NCI-H748 (cell line): ENCODE measurements at regions not wholly inside any gene's neighbourhood (a gene's known extent, or its start where the extent isn't known, plus 50 kb on each side); places are given as distances from the start of the nearest gene placed in this dataset.

Experiments
- DNase-seq: peaks from one replicate; lab custom pipeline; 2025; ENCODE audit not compliant: unreplicated experiment; lab: John Stamatoyannopoulos, UW

DNA sequence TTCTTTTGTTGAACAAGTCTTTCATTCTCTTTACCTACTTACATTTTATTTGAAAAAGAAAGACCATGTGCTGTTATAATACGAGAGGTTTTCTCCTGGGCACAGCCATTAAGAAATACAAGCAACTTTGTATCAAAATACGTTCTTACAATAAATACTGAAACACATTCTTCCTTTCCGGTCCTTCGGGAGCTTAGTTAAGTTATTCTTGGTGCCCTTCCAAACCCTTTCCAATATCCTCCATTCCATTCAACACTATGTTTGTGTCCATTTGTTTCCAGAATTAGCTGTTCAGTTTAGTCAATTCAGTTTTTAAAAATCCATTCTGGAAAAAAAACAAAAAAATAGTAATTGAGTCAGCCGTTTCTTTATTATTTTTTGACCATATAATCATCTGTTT lies 746.8 kb upstream of the SLC10A2 start:
- DNase-seq: no peak

DNA sequence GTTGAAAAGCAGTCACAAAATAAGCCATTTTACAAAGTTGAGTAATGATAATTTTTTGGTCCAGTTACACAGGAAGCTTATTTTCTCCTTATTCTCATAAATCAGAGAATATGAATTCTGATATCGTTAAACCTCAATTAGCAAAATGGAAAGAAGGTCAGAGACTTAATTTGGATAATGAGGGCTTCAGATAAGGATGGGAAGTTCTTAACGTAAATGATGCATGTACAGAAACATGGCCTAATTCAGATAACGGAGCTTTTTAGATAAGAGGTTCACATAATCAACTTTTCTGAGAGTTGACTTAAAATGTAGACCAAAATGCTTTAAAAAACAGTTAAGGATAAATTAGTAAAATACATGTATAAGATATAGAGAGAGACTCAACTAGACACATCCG lies 746.3 kb upstream of the SLC10A2 start:
- DNase-seq: no peak

DNA sequence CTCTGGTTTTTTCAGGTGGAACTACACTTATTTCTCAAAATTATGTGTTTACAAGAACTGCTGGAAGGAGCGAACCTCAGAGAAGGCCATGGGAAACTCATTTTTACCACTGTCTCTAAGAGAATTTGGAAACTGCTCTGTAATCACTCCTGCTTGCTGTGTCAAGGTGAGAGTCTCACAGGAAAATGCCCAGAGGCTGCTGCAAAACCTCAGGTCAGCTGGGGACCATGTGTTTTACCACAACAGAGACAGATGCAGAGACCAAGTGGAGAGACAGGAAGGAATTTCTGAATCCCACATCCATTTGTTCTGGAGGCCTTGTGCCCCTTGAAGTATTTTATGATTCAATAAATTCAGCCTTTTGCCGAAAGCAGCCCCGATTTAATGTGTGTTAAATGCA lies 743.8 kb upstream of the SLC10A2 start:
- DNase-seq: no peak

DNA sequence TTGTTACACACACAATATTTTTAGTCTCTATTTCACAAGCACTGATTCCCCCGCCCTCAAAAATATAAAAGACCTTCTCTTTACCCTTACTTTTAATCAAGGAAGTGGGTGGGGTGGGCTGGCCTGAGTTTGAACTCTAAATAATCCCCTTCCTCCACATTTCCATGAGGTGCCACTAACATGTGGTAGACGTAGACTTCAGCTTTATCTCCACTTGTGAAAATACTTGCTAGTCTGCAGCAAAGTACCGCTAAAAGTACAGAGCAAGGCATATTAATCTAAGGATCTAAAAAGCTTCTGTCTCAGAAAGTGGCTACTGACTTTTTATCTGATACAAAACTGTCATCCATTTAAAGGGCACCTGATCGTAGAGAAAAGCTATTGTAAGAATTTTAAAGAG lies 739.6 kb upstream of the SLC10A2 start:
- DNase-seq: no peak

DNA sequence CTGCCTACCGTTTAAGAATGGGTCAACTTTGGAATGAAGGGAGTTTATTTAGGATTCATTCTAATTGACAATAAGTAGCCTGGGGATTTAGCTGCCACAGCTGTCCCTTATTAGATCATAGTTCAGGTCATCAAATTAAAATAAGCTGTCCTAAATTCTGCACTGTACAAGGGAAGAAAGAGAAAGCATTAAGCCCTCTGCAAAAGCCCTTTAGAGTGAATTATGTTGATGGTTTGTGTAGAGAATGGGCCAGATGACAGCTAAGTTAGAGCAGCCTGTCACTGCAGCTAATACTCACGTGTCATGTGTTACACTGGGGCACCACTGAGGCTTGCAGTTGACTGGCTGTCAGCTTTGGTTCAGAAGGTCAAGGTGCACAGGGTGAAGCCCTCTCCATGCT lies 737.1 kb upstream of the SLC10A2 start:
- no peak for DNase-seq

DNA sequence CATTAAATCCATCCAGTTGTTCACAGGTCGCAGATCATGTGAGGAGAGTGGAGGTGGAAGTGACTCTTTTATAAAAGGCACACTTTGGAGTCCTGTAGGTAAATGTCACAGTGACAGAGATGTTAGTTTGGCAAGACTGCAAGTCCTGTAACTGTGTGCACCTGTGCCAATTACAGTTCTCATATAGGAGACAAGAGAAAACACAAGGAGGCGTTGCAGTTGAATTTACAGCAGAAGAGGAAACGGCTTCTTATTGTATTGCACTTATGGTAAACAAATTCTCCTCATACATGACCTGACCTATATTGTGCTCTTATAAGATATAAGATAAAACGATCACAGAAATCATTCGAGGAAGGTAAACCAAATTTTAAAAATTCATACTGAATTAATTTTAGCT lies 732.8 kb upstream of the SLC10A2 start:
- DNase-seq: peak; percentile 12

DNA sequence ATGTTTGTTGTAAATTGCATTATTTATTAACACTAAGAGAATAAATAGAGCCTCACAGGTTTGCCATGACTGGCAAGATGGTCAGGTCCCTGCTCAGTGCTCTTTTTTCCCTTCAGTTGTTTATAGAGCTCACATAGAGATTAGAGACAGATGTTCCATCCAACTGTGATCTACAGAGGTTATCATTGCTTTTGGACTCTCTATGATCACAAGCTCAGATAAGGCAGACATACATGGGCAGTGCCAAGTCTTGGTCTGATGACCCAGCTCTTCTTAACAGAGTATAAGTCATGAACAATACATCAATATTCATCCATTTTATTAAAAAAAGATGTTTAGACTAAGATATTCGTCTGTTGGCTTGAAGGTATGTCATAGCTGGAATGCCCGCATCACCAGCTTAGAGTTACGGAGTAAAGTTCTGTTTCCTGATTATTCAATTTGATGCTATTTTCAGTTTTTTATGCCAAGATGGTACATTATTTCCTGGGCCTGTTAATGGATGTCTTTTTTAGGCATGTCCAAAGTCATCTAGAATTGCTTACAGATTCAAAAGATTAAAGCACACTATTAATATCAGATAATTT lies 729.8 kb upstream of the SLC10A2 start:
- no peak for DNase-seq

DNA sequence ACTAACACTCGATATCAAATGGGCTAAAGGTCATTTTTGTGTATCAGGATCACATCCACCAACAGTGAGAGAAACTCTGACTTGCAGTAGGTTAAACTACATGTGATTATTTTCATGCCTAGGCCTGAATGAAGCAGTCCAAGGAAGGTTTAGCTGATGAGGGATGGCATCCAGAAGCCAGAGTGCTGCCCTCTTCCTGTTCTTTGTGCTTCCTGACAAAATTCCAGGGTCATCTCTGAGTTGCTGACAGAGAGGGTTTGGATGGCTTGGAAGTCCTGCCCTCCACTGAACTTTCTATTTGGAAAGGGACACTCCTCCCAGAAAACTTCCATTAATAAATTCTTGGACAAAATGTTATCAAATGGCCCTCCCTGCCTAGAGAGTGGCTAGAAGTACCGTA lies 728.3 kb upstream of the SLC10A2 start:
- DNase-seq: no peak

DNA sequence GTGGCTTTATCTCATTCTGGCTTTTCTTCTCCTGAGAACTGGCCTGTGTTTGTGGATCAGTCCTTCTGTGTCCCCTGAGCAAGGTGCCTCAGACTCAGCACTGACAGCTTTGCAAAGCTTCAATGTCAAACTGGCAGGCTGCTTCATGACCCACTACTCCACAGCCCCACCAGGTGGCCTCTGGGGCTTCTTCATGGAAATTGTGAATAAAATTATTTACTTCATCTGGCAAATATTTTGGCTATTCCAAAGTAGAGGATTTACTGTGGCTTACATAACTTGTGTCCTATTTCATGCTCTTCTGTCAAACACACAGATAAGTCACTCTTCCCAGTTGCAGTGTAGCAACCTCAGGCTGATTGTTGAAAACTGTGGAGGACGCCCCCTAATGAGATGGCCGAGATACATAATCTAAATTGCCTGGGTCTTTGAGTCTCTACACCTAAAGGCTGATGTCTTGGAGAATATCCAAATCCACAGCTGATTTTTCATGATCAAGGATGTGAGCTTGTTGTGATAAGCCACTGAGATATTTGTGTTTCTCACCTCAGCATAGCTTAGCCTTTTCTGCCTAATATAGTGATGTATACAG lies 721.9 kb upstream of the SLC10A2 start:
- DNase-seq: no peak

DNA sequence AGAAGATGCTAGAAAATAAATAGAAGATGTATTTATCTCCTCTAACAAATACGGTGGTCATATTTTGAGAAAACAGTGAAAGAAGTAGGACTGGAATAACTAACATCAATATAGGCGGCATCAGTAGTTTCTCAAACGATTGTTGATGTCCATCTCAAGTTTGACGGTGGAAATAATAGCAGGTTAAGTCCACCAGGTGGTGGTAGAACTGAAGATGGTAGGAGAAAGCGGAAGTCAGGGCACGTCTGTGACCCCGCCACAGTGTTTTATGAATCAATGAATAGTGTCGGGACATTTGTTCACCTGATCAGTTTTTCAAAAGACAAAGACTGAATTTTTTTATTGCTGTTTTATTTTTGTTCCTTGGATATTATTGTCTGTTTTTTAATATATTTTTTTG lies 706.4 kb upstream of the SLC10A2 start:
- DNase-seq: peak; percentile 3

DNA sequence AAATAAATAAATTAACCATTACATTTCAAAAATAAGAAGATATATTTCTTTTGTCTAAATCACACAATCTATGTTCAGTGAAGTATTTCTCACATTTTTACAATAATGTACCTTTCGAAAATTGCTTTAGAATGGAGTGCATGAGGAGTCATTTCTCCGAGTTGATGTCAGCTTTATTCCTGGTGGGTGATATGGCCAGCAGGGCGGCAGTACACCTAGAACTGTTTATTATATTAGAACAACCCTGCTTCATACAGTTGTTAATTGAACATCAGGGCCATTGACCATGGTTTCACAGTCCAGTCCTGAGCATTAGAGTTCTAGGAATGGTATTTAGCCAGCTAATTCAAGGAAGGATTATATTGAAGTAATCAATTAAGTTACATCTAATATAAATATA lies 696.3 kb upstream of the SLC10A2 start:
- no peak for DNase-seq

DNA sequence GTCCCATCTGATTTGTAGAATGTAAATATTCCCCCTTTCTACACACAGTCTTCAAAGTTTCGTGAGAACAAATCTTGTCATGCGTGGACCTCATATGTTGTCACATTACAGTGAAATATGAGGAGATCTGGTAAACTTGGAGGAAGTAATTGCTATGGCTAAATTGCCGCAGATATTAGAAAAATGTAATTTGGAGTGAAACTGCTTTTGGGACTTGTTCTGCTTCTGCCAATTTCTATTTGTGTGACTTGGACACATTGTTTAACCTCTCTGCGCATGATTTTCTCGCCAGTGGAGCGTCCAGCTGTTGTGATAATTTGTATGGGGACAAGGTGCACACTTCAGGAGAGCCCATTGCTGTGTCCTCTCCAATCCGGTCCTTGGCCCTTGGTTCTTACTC lies 693.1 kb upstream of the SLC10A2 start:
- DNase-seq: no peak

DNA sequence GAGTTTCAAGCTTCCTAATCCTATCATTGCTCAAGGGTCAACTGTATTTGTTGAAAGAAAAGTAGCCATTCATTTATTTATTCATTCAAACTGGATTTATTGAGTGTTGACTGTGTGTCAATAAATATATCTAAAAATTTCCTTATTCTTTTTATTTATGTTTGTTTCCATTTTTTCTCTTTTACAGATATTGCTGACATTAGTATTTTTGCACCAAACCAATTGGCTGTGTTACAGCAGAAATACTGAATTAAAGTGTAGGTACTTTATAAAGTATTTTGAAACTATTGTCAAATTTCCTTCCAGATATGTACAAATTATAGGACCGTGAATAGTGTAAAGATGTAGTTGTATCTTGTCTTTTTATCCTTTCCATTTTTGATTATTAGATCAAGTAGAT lies 692.0 kb upstream of the SLC10A2 start:
- DNase-seq: no peak

DNA sequence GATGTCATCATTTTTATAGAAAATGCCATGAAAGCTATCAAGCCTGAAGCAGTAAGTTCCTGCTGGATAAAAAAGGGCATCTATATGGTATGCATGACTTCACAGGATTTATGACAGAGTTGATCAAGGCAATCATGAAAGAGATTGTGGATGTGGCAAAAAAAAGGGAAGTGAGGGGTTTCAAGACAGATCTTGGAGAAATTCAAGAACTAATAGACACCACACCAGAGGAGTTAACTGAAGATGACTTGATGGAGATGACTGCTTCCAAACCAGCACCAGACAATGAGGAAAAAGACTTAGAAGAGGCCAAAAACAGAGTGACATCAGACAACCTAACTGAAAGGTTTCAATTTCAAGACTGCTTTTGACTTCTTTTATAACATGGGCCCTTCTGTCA lies 691.1 kb upstream of the SLC10A2 start:
- DNase-seq: no peak

DNA sequence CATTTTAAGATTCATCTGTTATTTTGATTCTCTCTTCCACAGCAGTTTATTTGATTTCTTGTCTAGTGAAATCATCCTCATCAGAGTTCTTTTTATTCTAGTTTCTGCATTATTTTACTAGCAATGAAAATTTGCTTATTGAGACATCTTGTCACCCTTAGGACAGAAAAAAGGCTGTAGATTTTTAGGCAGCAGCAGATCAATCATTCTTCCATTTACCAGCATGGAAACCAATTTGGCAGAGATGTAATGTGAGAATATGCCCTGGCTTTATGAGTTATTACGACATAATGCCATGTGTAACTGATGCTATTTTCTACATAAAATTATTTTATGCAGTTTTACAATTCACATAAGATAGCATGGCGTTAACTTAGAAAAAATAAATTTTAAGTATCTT lies 688.6 kb upstream of the SLC10A2 start:
- DNase-seq: no peak

DNA sequence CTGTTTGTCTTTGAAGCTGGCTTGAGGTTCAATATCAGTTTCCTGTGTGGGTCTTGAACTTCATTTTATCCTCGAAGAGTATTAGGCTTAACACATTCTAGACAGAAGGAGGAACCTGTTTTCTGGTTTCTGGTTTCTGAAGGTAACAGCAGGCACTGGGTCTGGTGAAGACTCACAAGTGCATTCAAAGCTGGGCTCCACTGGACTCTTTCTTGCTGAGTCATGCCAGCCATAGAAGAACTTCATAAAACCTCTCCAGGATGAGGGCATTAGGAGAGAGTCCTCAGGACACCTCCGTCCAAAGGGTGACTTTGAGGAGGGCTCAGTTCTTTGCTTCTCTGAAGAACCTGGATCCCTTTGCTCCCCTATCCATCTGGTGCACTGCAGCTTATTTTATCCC lies 668.6 kb upstream of the SLC10A2 start:
- no peak for DNase-seq

DNA sequence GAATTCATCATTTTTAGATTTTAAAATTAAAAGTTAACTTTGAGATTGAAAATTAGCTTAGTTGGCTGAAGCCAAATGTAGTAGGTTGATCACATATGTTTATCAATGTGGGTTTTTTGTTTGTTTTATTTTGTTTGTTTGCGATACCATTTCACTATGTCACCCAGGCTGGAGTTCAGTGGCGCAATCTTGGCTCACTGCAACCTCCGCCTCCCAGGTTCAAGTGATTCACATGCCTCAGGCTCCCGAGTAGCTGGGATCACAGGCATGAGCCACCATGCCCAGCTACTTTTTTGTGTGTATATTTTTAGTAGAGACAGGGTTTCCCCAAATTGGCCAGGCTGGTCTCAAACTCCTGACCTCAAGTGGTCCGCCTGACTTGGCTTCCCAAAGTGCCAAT lies 665.7 kb upstream of the SLC10A2 start:
- DNase-seq: no peak

DNA sequence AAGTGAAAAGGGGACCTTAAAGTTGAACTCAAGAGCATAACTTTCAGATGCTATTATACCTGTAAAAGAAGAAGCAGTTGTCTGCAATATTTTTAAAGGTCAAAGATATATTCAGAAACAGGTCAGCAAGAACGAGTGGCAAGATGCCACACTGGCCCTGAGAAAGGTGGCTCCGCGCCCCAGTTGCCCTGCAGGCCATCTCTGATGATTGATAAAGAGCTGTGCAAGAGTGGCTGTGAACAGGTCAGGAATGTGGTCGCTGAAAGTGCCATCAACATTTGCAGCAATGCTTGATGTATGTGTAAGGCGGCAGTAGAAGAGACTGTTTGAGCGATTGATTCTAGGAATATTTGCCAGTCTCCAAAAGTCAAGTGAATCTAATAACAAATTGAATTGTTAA lies 664.2 kb upstream of the SLC10A2 start:
- no peak for DNase-seq

DNA sequence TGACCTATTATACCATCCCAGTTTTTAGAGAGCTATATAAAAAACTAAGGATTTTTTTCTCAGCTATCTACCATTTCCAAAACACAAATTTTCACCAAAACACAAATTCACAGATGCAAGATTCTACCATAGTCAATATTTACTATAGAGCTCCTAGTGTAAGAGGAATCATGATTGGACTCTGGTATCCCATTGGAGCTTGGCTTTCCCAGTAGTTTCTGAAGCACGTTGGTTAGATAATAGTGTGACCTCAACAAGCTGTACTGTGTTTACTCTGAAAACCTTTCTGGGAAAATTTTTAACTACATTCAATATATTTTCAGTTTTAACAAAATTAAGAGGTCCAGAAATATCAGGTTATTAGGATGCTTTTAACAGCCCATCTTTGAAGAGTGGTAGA lies 660.6 kb upstream of the SLC10A2 start:
- DNase-seq: no peak

DNA sequence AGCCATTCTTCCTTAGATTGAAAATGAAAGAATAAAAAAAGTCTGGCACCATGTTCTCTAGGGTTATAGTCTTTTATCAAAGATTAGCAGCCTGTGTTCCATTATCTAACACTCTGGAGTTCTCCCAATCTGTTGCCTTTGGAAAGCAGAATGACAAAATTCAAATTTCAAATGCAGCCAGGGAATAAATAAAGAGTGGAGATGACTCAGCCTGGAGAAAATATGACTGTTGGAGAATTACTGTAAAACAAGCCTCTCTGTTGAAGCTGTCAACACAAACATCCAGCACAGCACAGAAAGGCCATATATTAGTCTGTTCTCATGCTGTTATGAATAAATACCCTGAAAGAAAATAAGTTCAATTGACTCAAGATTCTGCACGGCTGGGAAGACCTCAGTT lies 650.5 kb upstream of the SLC10A2 start:
- DNase-seq: no peak

DNA sequence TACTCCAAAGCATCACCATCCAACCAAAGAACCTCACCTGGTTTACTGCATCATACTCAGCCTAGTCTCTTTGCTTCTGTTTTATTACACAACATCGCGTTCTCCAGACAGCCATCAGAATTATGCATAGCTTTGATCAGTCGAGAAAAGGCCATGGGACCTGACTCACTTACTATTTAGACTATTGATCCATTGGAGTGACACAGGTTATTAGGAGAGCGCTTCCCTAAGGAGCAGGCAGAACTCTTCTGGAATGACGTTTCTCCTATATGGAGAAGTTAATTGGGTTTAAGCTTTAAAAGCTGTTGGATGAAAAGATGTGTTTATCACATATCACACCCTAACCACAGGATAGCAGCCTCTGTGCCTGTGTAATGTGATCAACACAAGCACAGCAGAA lies 649.1 kb upstream of the SLC10A2 start:
- no peak for DNase-seq

DNA sequence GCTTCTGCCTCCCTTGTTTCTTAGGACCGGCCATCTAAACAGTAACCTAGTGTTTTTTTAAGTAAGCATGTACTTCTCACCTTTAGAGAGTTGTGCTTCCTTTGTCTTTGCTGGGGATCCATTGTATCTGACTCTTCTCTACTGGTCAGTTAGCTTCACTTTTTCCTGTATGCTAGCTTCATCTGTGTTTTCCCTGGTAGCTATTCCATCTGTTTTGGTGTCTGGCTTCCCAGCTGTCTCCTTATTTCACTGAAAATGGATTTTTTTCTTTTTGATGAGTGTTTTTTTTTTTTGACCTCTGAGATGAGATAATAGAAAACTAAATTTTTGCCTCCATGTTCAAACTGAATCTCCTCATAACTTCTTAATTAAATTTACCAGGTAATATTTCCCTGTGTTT lies 637.0 kb upstream of the SLC10A2 start:
- no peak for DNase-seq

DNA sequence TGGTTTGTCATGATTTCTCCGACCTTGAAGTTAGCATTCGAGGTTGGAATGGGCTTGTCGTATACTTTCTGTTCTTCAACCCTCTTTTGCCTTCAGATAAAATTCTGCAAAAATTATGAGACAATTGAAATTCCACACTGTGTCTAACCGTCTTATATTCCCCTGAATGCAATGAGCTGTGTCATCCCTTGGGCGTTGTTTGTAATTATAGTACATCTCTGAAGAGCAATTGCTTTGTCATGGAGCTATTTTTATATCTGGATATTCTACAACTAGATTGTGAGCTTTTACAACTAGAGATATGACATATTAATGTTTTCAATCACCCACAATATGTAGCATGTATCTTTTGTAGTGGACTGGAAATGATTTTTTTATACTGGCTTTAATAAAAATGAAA lies 631.8 kb upstream of the SLC10A2 start:
- DNase-seq: no peak

DNA sequence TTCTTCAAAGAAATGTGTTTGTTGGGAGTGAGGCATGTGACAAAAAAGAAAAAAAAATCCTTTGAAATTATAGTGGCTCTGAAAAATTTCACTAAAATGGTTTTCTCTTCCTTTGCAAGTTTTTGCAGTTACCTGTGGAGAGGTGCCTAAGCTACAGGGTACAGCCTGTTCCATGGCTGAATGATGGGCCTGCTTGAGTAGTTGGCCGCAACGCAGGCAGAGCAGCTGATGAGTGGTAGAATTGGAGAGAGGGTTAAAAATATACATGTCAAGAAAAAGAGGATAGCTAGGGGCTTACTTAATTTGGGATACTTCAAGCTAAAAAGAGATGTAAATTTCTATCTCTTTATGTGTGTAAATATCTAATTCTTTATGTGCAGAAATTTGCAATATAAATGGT lies 629.1 kb upstream of the SLC10A2 start:
- no peak for DNase-seq
